Right lobe of liver (tissue), 6 donors: ENCODE measurements at regions not wholly inside any gene's neighbourhood (a gene's known extent, or its start where the extent isn't known, plus 50 kb on each side); places are given as distances from the start of the nearest gene placed in this dataset.
"Not testable (repeated sequence)": the region's sequence is repeated elsewhere in the genome, so short reads cannot be mapped to it uniquely, and the experiment has no call there.

Experiments
- ATAC-seq, 4 donors: fragments of 200-7000 bp; cut with Tn5 transposase; one replicate each; pipeline ENCODE4 v1.9.1; 2020; ENCODE audit warnings: mild to moderate bottlenecking in 4 of 4, moderate library complexity in 4 of 4
- DNase-seq, 3 donors: peaks; one replicate each; pipeline ENCODE4 v3.0.0-alpha.2; 2020
- H3K27ac ChIP-seq, 3 donors: fragments of 200-600 bp; one replicate each; pipeline ENCODE4 v1.8.0; 2022
- H3K27me3 ChIP-seq, 2 donors: fragments of 200-600 bp; one replicate each; pipeline ENCODE4 v1.8.0; 2022
- H3K36me3 ChIP-seq, 4 donors: fragments of 200-600 bp; sonication (generic) in 1 of 4; one replicate each; pipeline versions ENCODE4 v1.5.1 to v1.8.0; 2017 to 2022; ENCODE audit warnings: control low read depth in 1 of 4
- H3K4me1 ChIP-seq, 4 donors: fragments of 200-600 bp; sonication (generic) in 1 of 4; one replicate each; pipeline versions ENCODE4 v1.5.1 to v1.8.0; 2017 to 2022; ENCODE audit warnings: control low read depth in 1 of 4
- H3K4me3 ChIP-seq, 3 donors: fragments of 200-600 bp; one replicate each; pipeline ENCODE4 v1.8.0; 2022
- H3K9me3 ChIP-seq, 4 donors: fragments of 200-600 bp; sonication (generic) in 1 of 4; one replicate each; pipeline versions ENCODE4 v1.5.1 to v1.8.0; 2017 to 2022; ENCODE audit warnings: control low read depth in 1 of 4
- CTCF ChIP-seq, 4 donors: fragments of 200-600 bp in 3 of 4; fragments of 450-650 bp in 1 of 4; IDR thresholded peaks; one replicate each; pipeline versions ENCODE4 v1.5.1 to v1.8.0; 2016 to 2022; ENCODE audit warnings: antibody characterized with exemption in 4 of 4, mild to moderate bottlenecking in 2 of 4
- POLR2A ChIP-seq: fragments of 450-650 bp; IDR thresholded peaks from one replicate; pipeline ENCODE4 v1.6.1; 2017; ENCODE audit warnings: antibody characterized with exemption, mild to moderate bottlenecking
- WGBS: methylation state at CpG from one replicate; pipeline ENCODE4 v1.1.6; 2018; ENCODE audit warnings: low coverage, low lambda C conversion rate; ENCODE audit not compliant: insufficient coverage; ENCODE audit errors: missing lambda C conversion rate; 5-methylcytosine and 5-hydroxymethylcytosine counted together
- intact Hi-C, 2 donors: fragments of 100-400 bp; cut with DNase I; formaldehyde crosslinking; loops; one replicate each; pipeline versions ENCODE4 v1.11.2 to v1.14.1; 2022
- donor health status: DM: no; HTN: yes; CAD: no.
- donor health status: DM: no; HTN: no; CAD: no.
- donor health status: DM: no; HTN: no; CAD: no.
- donor health status: DM: no; HTN: yes; CAD: no.
- donor health status: DM: no; HTN: yes; CAD: no.

DNA sequence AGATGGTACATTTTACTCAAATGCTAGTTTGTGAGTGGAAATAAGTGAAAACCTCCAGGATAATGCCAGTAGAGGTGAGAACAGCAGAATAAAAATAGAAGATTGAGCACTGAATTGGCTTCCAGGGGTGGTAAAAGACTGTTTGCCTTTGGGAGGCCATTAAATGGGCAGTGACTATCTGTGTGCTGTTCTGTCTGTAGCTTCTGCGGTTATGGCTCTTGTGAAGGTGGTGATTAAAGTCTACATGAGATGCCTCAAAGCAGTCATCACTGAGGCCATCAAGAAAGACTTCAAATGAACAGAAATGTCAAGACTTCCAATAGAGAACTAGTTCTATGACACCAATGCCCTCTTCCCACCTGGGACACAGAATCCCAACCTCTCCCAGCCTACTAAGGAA is 108.8 kb downstream of the EFHB start:
- ATAC-seq (no peak), DNase-seq (no peak)
- H3K4me1 ChIP-seq = no peaks in the 10 kb centered on the region
- no peak overlapping the region for H3K27ac ChIP-seq
- no peaks in the 10 kb centered on the region for H3K9me3 ChIP-seq
- 57% methylated on average over 1 of the region's 1 CpG for WGBS
- no peaks in the 10 kb centered on the region for H3K36me3 ChIP-seq
- no peaks in the 10 kb centered on the region for H3K27me3 ChIP-seq
- no peak overlapping the region for H3K4me3 ChIP-seq
- intact Hi-C loops = no loop called here
- TF ChIP-seq CTCF (IDR thresholded peaks at IDR 0.05) (no peak), POLR2A (no peak)

- Histone ChIP-seq H3K27ac (no peak overlapping the region), H3K9me3 (no peaks in the 10 kb centered on the region), H3K4me1 (no peaks in the 10 kb centered on the region), H3K27me3 (no peaks in the 10 kb centered on the region), H3K36me3 (no peaks in the 10 kb centered on the region), H3K4me3 (no peak overlapping the region)
- TF ChIP-seq POLR2A (no peak), CTCF (IDR thresholded peaks at IDR 0.05) (no peak)
- ATAC-seq (peak in 1 of 4 donors; percentile 28), DNase-seq (no peak)
- intact Hi-C loops = no loop called here
- WGBS = 50% methylated on average over 2 of the region's 4 CpGs
Measured at GRCh38 chr3:19822805-19823204, 111.2 kb downstream of the EFHB start.

GRCh38 chr3:19816631-19817030 is 117.4 kb downstream of the EFHB start:
- TF ChIP-seq POLR2A (no peak), CTCF (IDR thresholded peaks at IDR 0.05) (no peak)
- no peak for ATAC-seq
- H3K36me3 ChIP-seq = no peaks in the 10 kb centered on the region
- no peak overlapping the region for H3K27ac ChIP-seq
- 0% methylated on average over 1 of the region's 1 CpG for WGBS
- H3K9me3 ChIP-seq = no peaks in the 10 kb centered on the region
- H3K4me3 ChIP-seq = no peak overlapping the region
- H3K4me1 ChIP-seq = no peaks in the 10 kb centered on the region
- intact Hi-C loops = no loop called here
- H3K27me3 ChIP-seq = no peaks in the 10 kb centered on the region
- DNase-seq = no peak

DNA sequence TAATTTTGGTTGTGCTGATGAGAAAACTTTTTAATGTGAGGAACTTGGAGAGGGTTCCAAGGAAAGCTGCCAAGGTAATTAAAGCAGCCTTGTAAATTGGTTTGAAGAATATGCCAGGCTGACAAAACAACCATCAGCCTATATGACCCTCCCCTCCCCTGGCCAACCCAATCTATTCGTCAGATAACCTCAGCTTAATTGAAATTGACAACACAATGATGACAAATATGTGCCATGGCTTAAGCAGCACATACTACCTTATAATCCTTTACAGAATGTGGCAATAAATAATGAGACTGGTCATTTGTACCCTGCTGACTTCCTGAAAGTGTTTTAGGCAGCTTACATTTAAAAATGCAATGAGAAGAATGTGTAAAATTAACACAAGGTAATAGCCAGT is 118.2 kb downstream of the EFHB start:
- H3K4me3 ChIP-seq = no peak overlapping the region
- no peak for DNase-seq
- 88% methylated on average over 1 of the region's 1 CpG for WGBS
- no peaks in the 10 kb centered on the region for H3K4me1 ChIP-seq
- H3K9me3 ChIP-seq = no peaks in the 10 kb centered on the region
- no peak for ATAC-seq
- intact Hi-C loops = no loop called here
- no peaks in the 10 kb centered on the region for H3K27me3 ChIP-seq
- TF ChIP-seq CTCF (IDR thresholded peaks at IDR 0.05) (no peak), POLR2A (no peak)
- H3K27ac ChIP-seq = no peak overlapping the region
- H3K36me3 ChIP-seq = no peaks in the 10 kb centered on the region

- ATAC-seq, H3K9me3 ChIP-seq, H3K36me3 ChIP-seq, H3K4me3 ChIP-seq, H3K27me3 ChIP-seq, H3K27ac ChIP-seq, DNase-seq, intact Hi-C loops, H3K4me1 ChIP-seq: not testable (repeated sequence)
- WGBS = 67% methylated on average over 7 of the region's 7 CpGs
Measured at GRCh38 chr3:19813743-19814142, 120.3 kb downstream of the EFHB start.
